NK-92 treated with Interleukin-12 subunit alpha and Interleukin-12 subunit beta, amount 100 ng/mL, for 24 hours (cell line): ENCODE measurements at regions not wholly inside any gene's neighbourhood (a gene's known extent, or its start where the extent isn't known, plus 50 kb on each side); places are given as distances from the start of the nearest gene placed in this dataset.

Experiments
- DNase-seq: peaks from one replicate; lab custom pipeline; 2025; lab: John Stamatoyannopoulos, UW

DNA sequence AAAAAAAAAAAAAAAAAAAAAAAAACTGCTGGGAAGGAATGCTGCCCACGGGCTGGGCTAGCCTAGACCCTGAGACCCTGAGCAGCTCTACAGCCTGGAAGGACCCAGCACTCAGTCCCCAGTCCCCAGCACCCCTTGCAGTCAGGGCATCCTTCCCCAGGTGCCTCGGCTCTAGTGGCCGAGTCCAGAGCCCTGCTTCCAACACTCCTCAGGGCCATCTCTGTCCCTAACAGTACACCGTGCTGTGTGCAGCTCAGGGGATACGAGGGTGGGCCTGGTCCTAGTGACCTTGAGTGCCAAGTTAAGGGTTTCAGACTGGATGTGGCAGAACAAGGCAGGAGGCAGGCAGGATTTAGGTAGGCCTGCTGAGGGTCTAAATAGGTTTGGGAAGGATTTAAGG is 50.2 kb upstream of the LRP8 start:
- no peak for DNase-seq

DNA sequence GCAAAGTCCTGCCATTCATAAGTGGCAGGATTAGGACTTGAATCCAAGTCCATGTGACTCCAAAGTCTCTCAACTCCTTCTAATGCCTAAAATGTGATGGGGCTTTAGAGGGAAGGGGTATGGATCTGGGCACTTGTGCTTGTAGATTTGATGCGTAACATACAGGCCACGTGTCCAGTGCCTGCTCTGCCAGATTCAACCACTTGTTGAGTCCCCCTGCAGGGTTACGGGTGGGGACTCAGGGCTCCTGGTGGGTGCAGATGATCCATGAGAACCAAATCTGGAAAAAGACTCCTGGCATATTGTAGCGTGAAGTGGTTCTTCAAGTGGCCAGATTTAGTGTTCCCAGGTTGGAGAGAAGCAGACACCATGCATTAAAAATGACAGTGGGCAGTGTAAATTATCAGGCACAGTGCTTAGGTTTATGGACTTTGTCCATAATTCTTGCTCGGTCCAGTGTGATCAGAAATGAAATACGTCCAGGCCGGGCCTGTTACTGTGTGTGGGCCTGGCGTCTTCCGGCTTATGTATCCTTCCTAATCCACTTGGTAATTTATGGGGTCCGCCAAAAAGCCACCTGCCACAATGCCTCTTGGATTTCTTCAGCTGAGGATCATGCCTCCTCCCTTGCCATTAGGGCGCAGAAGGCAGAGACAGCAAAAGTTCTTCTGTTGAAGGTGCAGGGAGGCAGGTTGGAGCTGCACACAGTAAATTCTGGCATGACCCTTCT is 51.2 kb upstream of the LRP8 start:
- no peak for DNase-seq

DNA sequence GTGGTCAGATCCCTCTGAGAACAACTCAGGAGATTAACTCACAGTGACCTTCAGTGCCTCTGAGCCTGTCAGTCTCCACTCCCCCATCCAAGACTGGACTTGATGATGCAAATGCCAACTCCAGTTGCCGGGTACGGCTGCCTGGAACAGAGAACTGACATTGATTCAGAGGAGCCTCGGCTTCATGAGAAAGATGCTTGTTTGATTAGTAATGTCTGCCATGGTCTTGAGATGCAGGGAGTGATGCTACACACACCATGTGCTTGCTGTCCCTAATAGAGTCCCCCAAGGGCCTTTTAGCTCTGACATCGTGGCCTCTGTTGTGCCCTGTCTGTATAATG is 51.8 kb upstream of the LRP8 start:
- DNase-seq = no peak

DNA sequence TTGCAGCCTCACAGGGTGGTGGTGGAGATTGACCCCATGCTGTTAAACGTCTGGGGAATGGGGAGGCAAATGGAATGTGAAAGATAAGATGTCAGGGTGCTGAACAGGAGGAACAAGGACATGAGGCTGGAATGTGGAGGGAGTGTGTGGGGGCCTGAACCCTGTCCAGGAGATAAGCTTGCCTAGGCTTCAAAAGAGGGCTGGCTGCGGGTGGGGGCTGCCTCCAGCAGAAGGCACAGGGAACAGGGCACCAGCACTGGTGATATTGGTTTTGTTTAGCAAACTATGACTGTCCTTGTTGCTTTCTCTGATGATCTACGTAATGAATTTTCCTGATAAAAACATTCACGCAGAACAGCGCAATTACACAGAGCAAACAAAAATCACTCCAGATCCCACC is 52.4 kb upstream of the LRP8 start:
- no peak for DNase-seq

DNA sequence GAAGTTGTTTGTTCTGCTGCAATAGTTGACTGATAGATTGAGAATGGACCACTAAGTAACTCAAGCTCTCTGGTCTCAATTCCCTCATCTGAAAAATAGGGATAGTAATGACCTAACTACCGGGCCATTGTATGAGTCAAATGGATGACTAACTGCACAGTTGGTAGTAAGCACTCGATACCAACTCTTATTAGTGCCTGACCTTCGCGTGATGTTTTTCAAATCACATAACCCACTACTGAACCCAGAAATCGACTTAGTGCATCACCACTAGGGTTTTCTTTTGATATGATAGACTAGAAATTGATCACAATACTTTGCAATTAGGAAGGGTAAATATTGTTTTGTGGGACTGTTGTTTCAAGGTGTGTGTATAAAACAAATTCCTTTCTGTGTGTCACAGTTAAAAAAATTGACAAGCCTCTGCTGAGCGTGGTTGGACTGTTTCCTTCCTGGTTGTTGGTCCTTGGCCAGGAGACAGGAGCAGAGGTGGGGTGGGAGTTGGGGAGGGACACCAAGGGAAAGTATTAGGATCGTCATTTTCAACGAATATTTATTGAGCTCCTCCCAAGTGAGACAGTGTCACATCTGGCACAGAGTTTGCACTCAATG is 54.0 kb upstream of the LRP8 start:
- no peak for DNase-seq

DNA sequence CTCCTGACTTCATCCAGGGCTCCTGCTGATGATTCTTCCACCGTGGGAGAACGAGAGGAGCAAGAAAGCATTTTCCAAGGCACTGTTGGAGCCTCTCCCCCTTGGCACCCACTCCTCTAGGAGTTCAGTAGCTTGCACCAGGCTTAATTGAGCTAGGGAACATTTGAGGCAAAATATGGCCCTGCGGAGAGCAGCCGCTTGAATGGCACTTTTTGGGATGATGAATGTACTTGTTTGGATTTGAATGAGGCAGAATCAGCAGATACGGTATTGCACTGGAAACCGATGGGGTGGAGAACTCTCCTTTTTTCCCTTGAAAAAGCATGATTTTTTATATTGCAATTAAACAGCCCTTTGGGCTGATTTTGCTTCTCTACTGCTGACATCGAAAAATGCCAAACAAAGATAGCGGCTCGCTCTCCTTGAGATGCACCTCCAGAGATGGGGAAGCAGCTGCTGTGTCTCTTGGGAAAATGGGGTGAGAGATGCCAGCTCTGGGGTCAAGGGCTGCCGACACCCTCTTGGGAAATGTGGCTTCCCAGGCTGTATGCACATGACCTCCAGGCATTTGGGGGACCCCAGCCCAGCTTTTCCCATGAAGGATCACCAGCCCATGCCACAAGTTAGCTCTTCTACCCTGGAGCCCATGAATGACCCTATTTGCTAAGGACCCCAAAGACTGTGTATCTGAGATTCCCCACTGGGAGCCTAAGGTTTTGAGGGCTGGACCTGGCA is 55.4 kb upstream of the LRP8 start:
- no peak for DNase-seq

DNA sequence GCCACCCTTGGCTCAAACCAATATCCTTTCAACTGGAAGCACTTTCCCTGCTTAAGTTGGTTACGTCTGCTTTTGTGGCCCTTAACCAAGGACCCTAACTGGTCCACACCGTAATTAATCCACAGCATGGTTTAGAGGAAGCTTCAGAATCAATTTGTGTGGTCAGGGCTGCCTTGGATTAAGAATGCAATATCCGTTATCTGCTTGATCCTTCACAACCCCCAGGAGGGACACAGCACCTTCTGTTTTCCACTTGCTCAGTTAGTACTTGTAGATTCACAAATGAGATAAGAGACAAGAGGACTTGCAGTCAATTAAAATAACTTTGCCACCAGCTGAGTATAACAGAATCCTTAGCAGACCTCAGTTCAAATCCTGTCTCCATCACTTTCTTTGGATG is 56.9 kb upstream of the LRP8 start:
- DNase-seq = no peak

DNA sequence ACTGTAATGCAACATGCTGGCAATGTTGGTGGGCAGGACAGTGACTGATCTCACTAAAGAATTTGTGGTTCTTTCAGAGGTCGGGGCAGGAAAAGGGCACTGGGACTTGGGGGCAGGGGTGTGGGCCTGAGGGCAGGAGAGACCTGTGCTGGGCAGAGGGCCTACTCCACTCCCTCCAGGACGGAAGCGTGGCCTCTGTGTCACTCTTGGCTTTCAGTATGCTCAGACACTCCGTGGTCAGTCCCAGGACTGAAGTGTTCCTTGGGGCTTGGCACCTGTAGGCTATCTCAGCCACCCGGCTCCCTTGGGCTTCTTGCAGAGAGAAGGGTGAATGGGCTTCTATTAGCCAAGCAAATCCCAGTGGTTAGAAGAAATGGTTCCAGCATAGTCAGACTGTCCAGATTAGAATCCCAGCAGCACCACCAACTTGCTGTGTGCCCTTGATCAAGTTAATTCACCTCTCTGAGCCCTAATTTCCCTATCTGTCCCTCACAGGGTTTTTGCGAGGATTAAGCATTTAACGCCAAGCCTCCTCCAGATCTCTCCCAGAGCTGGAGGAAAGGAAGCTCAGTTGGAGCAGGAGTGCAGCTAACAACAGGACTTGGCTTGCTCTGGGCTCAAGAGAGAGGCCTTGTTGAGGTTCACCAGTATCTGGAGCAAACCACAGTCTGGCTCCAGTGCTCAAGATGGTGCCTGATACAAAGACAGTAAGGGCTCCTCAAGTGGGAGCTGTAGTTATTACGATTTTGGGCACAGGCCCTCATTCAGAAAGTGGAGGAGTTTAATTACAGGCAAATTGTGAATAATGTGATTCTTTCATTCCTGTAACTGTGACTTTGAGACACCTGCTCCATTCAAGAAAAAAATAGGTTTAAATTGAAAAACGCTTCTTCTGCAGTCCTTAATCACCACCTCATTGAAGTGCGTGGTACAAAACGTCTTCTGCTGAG is 57.7 kb upstream of the LRP8 start:
- DNase-seq = no peak

DNA sequence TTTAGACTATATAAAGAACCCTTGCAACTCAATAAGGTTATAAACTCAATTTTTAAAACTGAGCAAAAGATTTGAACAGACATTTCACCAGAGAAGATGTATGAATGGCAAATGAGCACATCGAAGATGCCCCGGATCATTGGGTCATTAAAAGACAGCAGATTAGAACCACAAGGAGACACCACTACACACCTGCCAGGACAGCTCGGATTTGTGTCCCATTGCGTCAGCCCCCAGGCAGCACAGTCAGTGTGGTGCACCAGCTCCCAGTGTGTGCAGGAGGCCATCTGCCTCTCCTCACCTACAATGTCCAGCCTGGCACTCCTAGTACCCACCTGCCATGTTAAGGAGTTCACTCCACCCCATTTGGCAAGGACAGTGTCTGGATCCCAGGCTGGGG is 61.1 kb upstream of the LRP8 start:
- DNase-seq = no peak

DNA sequence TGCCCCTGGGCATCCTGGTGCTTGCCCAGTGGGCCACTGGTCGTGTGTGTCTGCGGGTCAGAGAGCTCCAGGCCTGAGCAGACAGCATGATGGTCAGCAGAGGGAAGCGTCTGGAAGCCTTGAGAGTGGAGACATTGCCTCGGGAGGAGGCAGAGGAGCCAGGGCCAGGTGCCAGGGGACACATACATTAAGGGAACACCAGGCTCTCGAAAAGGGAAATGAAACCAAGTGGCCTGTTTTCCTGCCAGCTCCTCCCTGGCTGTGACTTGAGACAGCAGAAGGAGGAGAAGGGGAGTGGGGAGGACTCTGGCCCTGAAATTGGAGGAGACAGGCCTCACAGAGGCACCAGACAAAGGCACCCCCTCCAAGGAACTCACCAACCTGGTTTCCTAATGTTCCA is 62.4 kb upstream of the LRP8 start:
- no peak for DNase-seq

DNA sequence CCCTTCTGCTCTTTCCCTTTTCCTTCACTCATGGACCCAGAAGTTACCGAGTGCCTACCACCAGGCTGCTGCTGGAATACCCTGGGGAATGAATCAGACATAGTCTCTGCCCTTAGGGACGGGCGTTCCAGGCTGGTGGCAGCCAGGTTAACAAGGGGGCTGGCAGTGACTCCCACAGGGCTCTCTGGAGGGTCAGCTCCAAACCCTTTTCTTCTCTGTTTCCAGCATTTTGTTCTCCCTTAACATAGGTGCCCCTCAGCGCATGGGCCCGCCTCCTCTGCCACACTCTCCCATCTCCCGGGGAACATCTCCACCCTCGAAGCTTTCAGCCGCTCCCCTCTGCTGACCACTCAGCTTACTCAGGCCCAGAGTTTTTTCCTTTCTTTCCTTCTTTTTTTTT is 62.9 kb upstream of the LRP8 start:
- no peak for DNase-seq

DNA sequence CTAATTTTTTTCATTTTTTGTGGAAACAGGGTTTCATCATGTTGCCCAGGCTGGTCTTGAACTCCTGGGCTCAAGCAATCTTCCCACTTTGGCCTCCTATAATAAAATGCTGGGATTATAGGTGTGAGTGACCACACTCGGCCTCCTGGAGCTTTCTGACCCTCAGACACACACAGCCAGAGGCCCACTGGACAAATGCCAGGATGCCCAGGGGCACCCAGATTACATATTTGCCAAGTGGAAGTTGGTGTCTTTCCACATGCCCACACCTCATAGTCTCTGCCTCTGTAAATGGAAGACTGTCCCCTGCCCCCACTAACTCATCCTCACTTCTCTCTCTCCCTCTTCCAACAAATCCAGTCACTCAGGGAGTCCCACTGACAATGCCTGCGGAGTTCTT is 63.4 kb upstream of the LRP8 start:
- no peak for DNase-seq

DNA sequence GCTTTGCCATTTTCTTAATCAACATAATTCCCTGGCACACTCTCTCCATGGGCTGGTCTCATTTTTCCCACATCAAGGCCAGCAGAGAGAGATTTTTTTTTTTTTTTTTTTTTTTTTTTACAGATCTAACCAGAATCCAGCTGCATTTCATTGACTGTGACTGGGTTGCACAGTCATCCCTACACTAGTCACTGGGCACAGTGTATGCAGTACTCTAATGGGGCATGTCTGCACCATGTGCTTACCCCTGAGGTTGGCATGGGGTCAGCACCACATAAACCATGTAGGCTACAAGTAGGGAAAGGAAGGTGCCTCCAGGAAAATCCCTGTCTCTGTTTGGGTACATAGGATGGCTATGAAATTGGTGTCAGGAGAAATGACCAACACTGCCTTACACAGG is 64.1 kb upstream of the LRP8 start:
- no peak for DNase-seq

DNA sequence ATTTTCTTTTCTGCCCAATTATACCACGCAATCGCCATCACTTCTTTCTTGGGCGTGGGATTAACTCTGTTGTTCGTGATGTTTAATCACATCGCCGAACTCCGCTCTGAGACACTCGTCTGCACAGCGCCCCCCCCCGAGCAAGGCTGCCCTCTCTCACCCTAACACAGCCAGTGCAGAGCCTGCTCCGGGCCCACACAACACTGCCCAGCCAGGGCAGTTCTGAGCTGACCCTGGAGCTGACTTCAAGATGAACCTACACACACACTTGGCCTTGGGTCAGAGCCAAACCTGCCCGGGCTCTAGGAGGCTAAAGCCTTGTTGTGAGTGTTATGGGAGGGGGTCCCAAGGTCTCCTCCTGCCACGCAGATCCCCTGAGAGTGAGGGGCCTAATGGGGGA is 64.6 kb upstream of the LRP8 start:
- no peak for DNase-seq

DNA sequence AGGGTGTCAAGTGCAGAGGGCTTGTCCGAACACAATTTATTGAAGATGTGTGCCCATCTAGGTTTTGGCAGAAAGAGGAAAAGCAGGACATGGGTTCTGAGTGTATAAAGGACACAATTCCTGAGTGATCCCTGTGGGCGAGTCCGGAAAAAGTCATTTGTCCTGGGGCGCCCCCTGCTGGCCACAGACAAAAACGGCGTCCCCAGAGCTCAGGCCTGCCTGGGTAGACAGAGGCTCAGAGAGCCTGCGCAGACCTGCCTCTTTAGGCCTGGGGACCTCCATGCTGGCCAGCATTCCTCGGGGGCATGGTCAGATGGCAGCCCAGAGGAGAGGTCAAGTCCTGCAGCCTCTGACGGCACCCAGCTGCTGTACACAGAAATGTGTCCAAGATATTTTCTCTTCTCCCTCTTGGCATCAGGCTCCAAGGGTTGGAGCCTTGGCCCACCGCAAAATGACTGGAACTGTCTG is 65.5 kb upstream of the LRP8 start:
- DNase-seq = peak; percentile 48

DNA sequence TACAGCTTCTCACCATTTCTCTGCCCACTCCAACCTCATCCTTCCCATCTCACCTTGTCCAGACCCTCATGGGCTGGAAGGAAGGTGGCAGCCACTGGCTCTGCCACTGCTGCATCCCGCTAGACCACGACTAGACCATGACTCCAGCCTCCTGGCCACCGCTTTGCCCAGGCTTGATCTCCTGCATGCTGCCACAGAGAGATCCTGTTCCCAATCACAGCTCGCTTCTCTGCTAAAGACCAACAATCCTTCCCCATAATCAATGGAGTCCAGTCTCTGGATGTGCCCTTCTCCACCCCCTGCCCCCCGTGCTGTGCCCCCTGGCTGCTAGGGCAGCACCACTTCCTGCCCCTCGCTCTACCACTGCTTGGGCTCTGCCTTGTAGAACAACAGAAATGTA is 64.9 kb upstream of the DMRTB1 start:
- DNase-seq = no peak

DNA sequence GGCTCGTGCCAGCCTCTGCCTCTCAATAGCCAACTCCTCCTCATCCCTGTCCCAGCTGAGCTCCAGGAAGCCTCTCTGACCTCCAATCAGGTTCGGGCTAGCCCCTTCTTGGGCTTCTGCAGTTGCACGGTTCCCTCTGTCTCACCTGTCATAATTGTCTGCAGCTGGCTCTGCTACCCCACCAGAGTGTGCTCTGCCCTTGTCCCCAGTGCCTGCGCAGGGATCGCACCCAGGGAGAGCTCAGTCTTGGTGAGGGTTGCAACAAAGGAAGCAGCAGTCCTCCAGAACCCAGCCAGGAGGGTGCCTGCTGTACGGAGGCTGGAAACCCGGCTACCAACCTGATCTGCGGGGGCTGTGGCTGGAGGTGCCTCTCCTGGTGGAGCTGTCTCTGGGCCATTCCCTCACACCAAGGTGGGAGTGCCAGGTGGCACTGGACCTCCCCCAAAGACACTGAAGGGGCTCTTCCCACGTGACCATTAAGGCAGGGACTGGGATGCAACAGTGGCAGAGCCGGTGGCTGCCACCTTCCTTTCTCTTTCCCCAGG is 63.5 kb upstream of the DMRTB1 start:
- DNase-seq = no peak

DNA sequence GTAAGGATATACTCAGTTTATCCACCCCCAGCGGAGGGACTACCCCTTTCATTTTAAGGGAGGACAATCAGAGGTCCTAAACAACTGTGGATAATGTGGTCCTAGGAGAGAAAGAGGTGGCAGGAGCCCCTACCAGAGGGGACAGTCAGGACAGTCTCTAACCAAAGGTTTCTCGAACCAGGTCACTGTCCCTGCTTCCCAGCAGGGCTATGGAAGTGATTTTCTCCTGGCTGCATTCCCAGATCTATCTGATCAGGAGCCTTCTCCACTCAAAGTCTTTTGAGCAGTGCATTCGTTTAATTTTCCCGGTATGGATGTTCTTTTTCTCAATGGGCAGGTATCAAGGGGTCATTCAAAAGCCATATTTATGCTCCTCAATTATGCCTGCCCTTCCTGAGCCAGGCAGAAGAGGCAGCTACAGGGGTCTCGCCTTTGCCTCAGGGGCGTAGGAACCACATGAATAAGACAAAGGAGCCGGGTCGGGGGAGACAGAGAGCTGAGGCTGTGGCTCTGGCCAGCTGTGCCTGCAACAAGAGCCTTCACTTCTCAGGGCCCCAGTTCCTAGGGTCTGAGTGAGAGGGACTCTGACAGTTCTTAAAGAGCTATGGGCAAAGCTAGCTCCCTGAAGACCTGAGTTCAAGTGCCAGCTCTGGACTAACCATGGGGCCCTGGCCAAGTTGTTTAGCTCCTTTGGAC is 62.5 kb upstream of the DMRTB1 start:
- no peak for DNase-seq

DNA sequence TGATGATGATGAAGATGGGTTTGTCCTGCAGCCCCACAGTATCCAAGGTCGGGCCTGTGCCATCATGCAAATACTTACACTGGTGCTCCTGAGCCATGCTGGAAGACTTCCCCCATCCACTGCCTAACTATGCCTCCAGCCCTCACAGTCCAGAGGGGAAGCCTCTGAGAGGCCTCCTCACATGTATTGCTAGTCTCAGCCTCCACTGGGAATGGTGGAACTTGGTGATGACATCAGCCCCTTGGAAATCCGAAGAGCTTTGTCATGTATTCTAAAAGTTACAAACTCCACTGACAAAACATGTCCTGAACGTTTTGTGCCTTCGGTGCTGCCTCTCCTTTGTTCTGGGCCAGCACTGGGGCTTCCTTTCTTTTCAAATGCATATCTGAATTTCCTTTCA is 61.1 kb upstream of the DMRTB1 start:
- no peak for DNase-seq

DNA sequence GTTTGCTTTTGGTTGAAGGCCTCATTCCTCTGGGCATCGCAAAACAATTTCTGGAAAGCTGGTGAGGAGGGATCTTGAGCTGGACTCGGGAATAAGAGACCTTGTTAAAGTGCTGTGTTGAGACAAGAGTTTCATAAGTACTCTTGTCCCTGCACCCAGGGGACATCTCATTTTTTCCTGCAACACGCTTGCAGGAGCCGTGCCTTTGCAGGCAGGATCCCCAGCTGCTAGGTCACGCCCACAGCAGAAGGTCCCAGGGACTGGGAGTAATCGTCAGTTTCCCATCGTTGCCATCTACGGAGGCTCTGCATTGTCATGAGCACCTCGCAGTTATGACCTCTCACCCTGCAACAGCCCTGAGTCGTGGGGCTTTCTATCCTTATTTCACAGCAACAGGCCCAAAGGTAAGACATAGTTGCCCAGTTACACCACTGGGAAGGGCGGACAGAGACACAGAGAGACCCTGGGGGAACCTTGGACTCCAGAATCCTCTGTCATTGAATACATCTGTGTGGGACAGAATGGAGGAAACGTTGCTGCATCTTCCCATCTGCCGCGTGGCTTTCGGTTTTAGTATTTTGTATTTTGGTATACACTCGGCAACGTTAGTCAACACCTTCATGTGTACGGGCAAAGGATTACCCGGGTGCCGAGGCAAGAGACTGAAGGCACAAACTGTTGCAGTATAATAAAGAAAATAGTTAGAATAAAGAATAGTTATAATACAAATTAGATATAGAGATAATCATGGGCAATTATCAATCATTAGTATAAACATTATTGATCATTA is 60.4 kb upstream of the DMRTB1 start:
- no peak for DNase-seq
